H9 (cell line): ENCODE measurements at regions not wholly inside any gene's neighbourhood (a gene's known extent, or its start where the extent isn't known, plus 50 kb on each side); places are given as distances from the start of the nearest gene placed in this dataset.

Source experiments
- DNase-seq: peaks from one replicate; pipeline ENCODE4 v3.0.0-alpha.2; 2017
- H2AFZ ChIP-seq: one replicate; pipeline ENCODE4 v1.6.1; 2013; ENCODE audit warnings: mild to moderate bottlenecking, low read length, control low read depth, moderate library complexity
- H2AK5ac ChIP-seq: 2 replicates; pipeline ENCODE4 v1.6.1; 2013; ENCODE audit warnings: low read length, control low read depth, mixed read lengths; ENCODE audit not compliant: insufficient read length
- H2BK120ac ChIP-seq: one replicate; pipeline ENCODE4 v1.6.1; 2013; ENCODE audit warnings: low read depth, mild to moderate bottlenecking, low read length, control low read depth, inconsistent platforms; ENCODE audit not compliant: poor library complexity, severe bottlenecking
- H2BK12ac ChIP-seq: 2 replicates; pipeline ENCODE4 v1.6.1; 2013; ENCODE audit warnings: low read length, control low read depth, mixed read lengths, low read depth; ENCODE audit not compliant: insufficient read length
- H2BK15ac ChIP-seq: 2 replicates; pipeline ENCODE4 v1.6.1; 2013; ENCODE audit warnings: low read depth, low read length, control low read depth
- H2BK20ac ChIP-seq: one replicate; pipeline ENCODE4 v1.6.1; 2013; ENCODE audit warnings: low read depth, mild to moderate bottlenecking, low read length, control low read depth, inconsistent platforms; ENCODE audit not compliant: poor library complexity, severe bottlenecking
- H2BK5ac ChIP-seq: 2 replicates; pipeline ENCODE4 v1.6.1; 2013; ENCODE audit warnings: low read length, control low read depth, mixed read lengths; ENCODE audit not compliant: insufficient read length
- H3K14ac ChIP-seq: 2 replicates; pipeline ENCODE4 v1.6.1; 2013; ENCODE audit warnings: low read length, control low read depth; ENCODE audit not compliant: insufficient read depth
- H3K18ac ChIP-seq: 2 replicates; pipeline ENCODE4 v1.6.1; 2013; ENCODE audit warnings: low read depth, mild to moderate bottlenecking, mixed read lengths, low read length, control low read depth; ENCODE audit not compliant: insufficient read length
- H3K23ac ChIP-seq: 2 replicates; pipeline ENCODE4 v1.6.1; 2013; ENCODE audit warnings: low read length, control low read depth, mixed read lengths, low read depth; ENCODE audit not compliant: insufficient read length
- H3K23me2 ChIP-seq: 2 replicates; pipeline ENCODE4 v1.6.1; 2013; ENCODE audit warnings: low read depth, mild to moderate bottlenecking, mixed read lengths, low read length, control low read depth; ENCODE audit not compliant: insufficient read length, poor library complexity, severe bottlenecking
- H3K27ac ChIP-seq: 2 replicates; pipeline ENCODE4 v1.5.1; 2013; ENCODE audit warnings: low read length, control low read depth, mixed read lengths, low read depth; ENCODE audit not compliant: insufficient read length
- H3K27me3 ChIP-seq: 2 replicates; pipeline ENCODE4 v1.6.1; 2013; ENCODE audit warnings: low read length, control low read depth, inconsistent platforms; ENCODE audit not compliant: insufficient read depth
- H3K4ac ChIP-seq: 2 replicates; pipeline ENCODE4 v1.6.1; 2013; ENCODE audit warnings: low read depth, mild to moderate bottlenecking, control low read depth, inconsistent platforms, low read length, moderate library complexity
- H3K4me1 ChIP-seq: 2 replicates; pipeline ENCODE4 v1.6.1; 2013; ENCODE audit warnings: low read length, control low read depth, inconsistent platforms; ENCODE audit not compliant: insufficient read depth
- H3K4me2 ChIP-seq: 2 replicates; pipeline ENCODE4 v1.6.1; 2013; ENCODE audit warnings: low read length, control low read depth, mixed read lengths; ENCODE audit not compliant: insufficient read length, insufficient read depth
- H3K56ac ChIP-seq: 2 replicates; pipeline ENCODE4 v1.6.1; 2013; ENCODE audit warnings: low read depth, mild to moderate bottlenecking, mixed read lengths, low read length, control low read depth; ENCODE audit not compliant: insufficient read length
- H3K79me1 ChIP-seq: 2 replicates; pipeline ENCODE4 v1.6.1; 2013; ENCODE audit warnings: low read depth, mild to moderate bottlenecking, moderate library complexity, low read length, control low read depth, inconsistent platforms; ENCODE audit not compliant: insufficient read depth, poor library complexity, severe bottlenecking
- H3K79me2 ChIP-seq: 2 replicates; pipeline ENCODE4 v1.6.1; 2013; ENCODE audit warnings: low read length, control low read depth, inconsistent platforms; ENCODE audit not compliant: insufficient read depth
- H3K9ac ChIP-seq: 2 replicates; pipeline ENCODE4 v1.6.1; 2013; ENCODE audit warnings: low read length, control low read depth, mixed read lengths; ENCODE audit not compliant: insufficient read length; ENCODE audit errors: extremely low read depth
- H3K9me3 ChIP-seq: one replicate; pipeline ENCODE4 v1.6.1; 2013; ENCODE audit warnings: low read depth, low read length, inconsistent platforms; ENCODE audit not compliant: control insufficient read depth
- H3T11ph ChIP-seq: one replicate; pipeline ENCODE4 v1.6.1; 2013; ENCODE audit warnings: mild to moderate bottlenecking, low read length, control low read depth, inconsistent platforms
- H4K20me1 ChIP-seq: one replicate; pipeline ENCODE4 v1.6.1; 2013; ENCODE audit not compliant: control insufficient read depth, insufficient read length, insufficient read depth
- H4K5ac ChIP-seq: 2 replicates; pipeline ENCODE4 v1.6.1; 2013; ENCODE audit warnings: low read depth, mild to moderate bottlenecking, mixed read lengths, low read length, control low read depth; ENCODE audit not compliant: insufficient read length
- H4K8ac ChIP-seq: replicated peaks from 2 replicates; pipeline ENCODE4 v1.6.1; 2013; ENCODE audit warnings: low read length, control low read depth, mixed read lengths, low read depth; ENCODE audit not compliant: insufficient read length
- H4K91ac ChIP-seq: 2 replicates; pipeline ENCODE4 v1.6.1; 2013; ENCODE audit warnings: low read depth, mild to moderate bottlenecking, moderate library complexity, mixed read lengths, low read length, control low read depth; ENCODE audit not compliant: insufficient read length
- H3K27ac Mint-ChIP-seq, 3 experiments: 2 replicates in 2 of 3; 3 replicates in 1 of 3; pipeline ENCODE4 v1.8.0; 2020 to 2021; ENCODE audit warnings: mixed read lengths in 3 of 3, mild to moderate bottlenecking in 1 of 3, moderate library complexity in 1 of 3
- H3K27me3 Mint-ChIP-seq: 2 replicates; pipeline ENCODE4 v1.8.0; 2021; ENCODE audit warnings: low read depth, mild to moderate bottlenecking, moderate library complexity, mixed read lengths
- H3K36me3 Mint-ChIP-seq, 3 experiments: 2 replicates in 2 of 3; 3 replicates in 1 of 3; pipeline ENCODE4 v1.8.0; 2020 to 2021; ENCODE audit warnings: low read depth in 3 of 3, mixed read lengths in 3 of 3; ENCODE audit not compliant: insufficient read depth in 1 of 3
- H3K4me1 Mint-ChIP-seq, 2 experiments: 2 replicates each; pipeline ENCODE4 v1.8.0; 2020; ENCODE audit warnings: mixed read lengths in 2 of 2
- H3K4me3 Mint-ChIP-seq, 2 experiments: 2 replicates in 1 of 2; 3 replicates in 1 of 2; pipeline ENCODE4 v1.8.0; 2020 to 2021; ENCODE audit warnings: mild to moderate bottlenecking in 2 of 2, mixed read lengths in 2 of 2, moderate library complexity in 1 of 2
- H3K9me3 Mint-ChIP-seq, 2 experiments: 2 replicates in 1 of 2; 3 replicates in 1 of 2; pipeline ENCODE4 v1.8.0; 2020; ENCODE audit warnings: mild to moderate bottlenecking in 2 of 2, mixed read lengths in 2 of 2, moderate library complexity in 1 of 2
- CTCF ChIP-seq: fragments of 200-600 bp; sonication (generic); conservative IDR thresholded peaks from 3 replicates; pipeline ENCODE4 v1.8.0; 2021; ENCODE audit warnings: antibody characterized with exemption, mild to moderate bottlenecking
- whole genome bisulfite sequencing: extraction: QIAGEN DNeasy Blood & Tissue Kit; methylation state at CpG from one replicate; pipeline ENCODE4 v1.1.7; 2013; ENCODE audit warnings: missing lambda C conversion rate, low lambda C conversion rate, mixed read lengths; ENCODE audit not compliant: insufficient read length; ENCODE audit errors: extremely low coverage; 5-methylcytosine and 5-hydroxymethylcytosine counted together

GRCh38 chr10:78508955-78509748 is 475.5 kb downstream of the RPS24 start:
- Mint-ChIP-seq H3K4me3 (no peak overlapping the region), H3K36me3 (no peaks in the 10 kb centered on the region), H3K27me3 (peaks cover 2% of the 10 kb centered on the region; the same call in 1 of the 2 replicates), H3K27ac (no peak overlapping the region; a peak in 1 of 7 replicates), H3K9me3 (no peaks in the 10 kb centered on the region), H3K4me1 (peaks cover 0 to 3% of the 10 kb centered on the region in 2 experiments; a peak in 2 of 4 replicates)
- no peak overlapping the region for H3T11ph ChIP-seq
- H3K27ac ChIP-seq = no peak overlapping the region
- no peak overlapping the region for H4K91ac ChIP-seq
- no peak overlapping the region for H2AK5ac ChIP-seq
- H2BK20ac ChIP-seq = no peak overlapping the region
- H2AFZ ChIP-seq = no peak overlapping the region
- no peak overlapping the region for H3K9ac ChIP-seq
- H4K8ac ChIP-seq = no peak overlapping the region
- no peak overlapping the region for H3K56ac ChIP-seq
- no peak overlapping the region for H3K4ac ChIP-seq
- no peak overlapping the region for H2BK15ac ChIP-seq
- no peaks in the 10 kb centered on the region for H3K23me2 ChIP-seq
- no peak overlapping the region for H3K4me2 ChIP-seq
- no peak overlapping the region for H2BK120ac ChIP-seq
- H4K20me1 ChIP-seq = no peaks in the 10 kb centered on the region
- no peaks in the 10 kb centered on the region for H3K79me2 ChIP-seq
- H3K4me1 ChIP-seq = no peaks in the 10 kb centered on the region
- H3K23ac ChIP-seq = no peak overlapping the region
- no peaks in the 10 kb centered on the region for H3K27me3 ChIP-seq
- no peak overlapping the region for H2BK5ac ChIP-seq
- no peak for TF ChIP-seq CTCF
- no peak overlapping the region for H3K14ac ChIP-seq
- H2BK12ac ChIP-seq = no peak overlapping the region
- no peak overlapping the region for H3K18ac ChIP-seq
- no CpG with 5 or more reads among the region's 6 CpGs for WGBS
- H3K9me3 ChIP-seq = no peaks in the 10 kb centered on the region
- DNase-seq = no peak
- no peak overlapping the region for H4K5ac ChIP-seq
- no peaks in the 10 kb centered on the region for H3K79me1 ChIP-seq
